ENCODE measurements at regions not wholly inside any gene's neighbourhood (a gene's known extent, or its start where the extent isn't known, plus 50 kb on each side); places are given as distances from the start of the nearest gene placed in this dataset.

GRCh38 chr1:220356981-220357850 lies 85.0 kb upstream of the RAB3GAP2 start:
- DNase-seq (ENCODE audit: low spot score): no peak

GRCh38 chr1:220353229-220354012 lies 81.2 kb upstream of the RAB3GAP2 start:
- DNase-seq (ENCODE audit: low spot score): no peak

- no peak for DNase-seq (ENCODE audit: low spot score)
These were observed 76.0 kb upstream of the RAB3GAP2 start for GRCh38 chr1:220348211-220348610.

GRCh38 chr1:220347654-220348175 lies 75.5 kb upstream of the RAB3GAP2 start:
- DNase-seq (ENCODE audit: low spot score): no peak

- DNase-seq (ENCODE audit: low spot score): no peak
These were observed 72.5 kb upstream of the RAB3GAP2 start for GRCh38 chr1:220344745-220345144.

- DNase-seq (ENCODE audit: low spot score): no peak
These were observed 70.6 kb upstream of the RAB3GAP2 start for GRCh38 chr1:220342853-220343252.

GRCh38 chr1:220341126-220341525 lies 68.9 kb upstream of the RAB3GAP2 start:
- no peak for DNase-seq (ENCODE audit: low spot score)

- DNase-seq (ENCODE audit: low spot score): no peak
These were observed 67.3 kb upstream of the RAB3GAP2 start for GRCh38 chr1:220339581-220339980.

- no peak for DNase-seq (ENCODE audit: low spot score)
These were observed 66.5 kb upstream of the RAB3GAP2 start for GRCh38 chr1:220338759-220339158.

- DNase-seq (ENCODE audit: low spot score): no peak
These were observed 64.3 kb upstream of the RAB3GAP2 start for GRCh38 chr1:220336391-220337031.

- no peak for DNase-seq (ENCODE audit: low spot score)
These were observed 63.4 kb upstream of the RAB3GAP2 start for GRCh38 chr1:220335668-220336067.

GRCh38 chr1:220331318-220331717 lies 59.1 kb upstream of the RAB3GAP2 start:
- DNase-seq (ENCODE audit: low spot score): no peak

- DNase-seq (ENCODE audit: low spot score): no peak
These were observed 58.0 kb upstream of the RAB3GAP2 start for GRCh38 chr1:220330265-220330664.

- no peak for DNase-seq (ENCODE audit: low spot score)
These were observed 54.9 kb upstream of the RAB3GAP2 start for GRCh38 chr1:220327106-220327505.

- no peak for DNase-seq (ENCODE audit: low spot score)
These were observed 54.3 kb upstream of the RAB3GAP2 start for GRCh38 chr1:220326578-220326977.

GRCh38 chr1:220325306-220325995 lies 53.2 kb upstream of the RAB3GAP2 start:
- DNase-seq (ENCODE audit: low spot score): no peak

- no peak for DNase-seq (ENCODE audit: low spot score)
These were observed 51.5 kb upstream of the RAB3GAP2 start for GRCh38 chr1:220323717-220324116.

- no peak for DNase-seq (ENCODE audit: low spot score)
These were observed 50.3 kb upstream of the RAB3GAP2 start for GRCh38 chr1:220322570-220322969.
